Neural cell (in vitro differentiated cells): ENCODE measurements at regions not wholly inside any gene's neighbourhood (a gene's known extent, or its start where the extent isn't known, plus 50 kb on each side); places are given as distances from the start of the nearest gene placed in this dataset.

Experiments
- H2AFZ ChIP-seq: fragments of 200-600, 300-800 bp; sonication (generic), shearing (Covaris generic); 2 replicates; pipeline ENCODE4 v1.6.0; 2014; ENCODE audit warnings: low read depth, mild to moderate bottlenecking, antibody characterized with exemption, low read length, moderate library complexity
- H3F3A ChIP-seq: fragments of 200-600 bp; shearing (Covaris generic); 2 replicates; pipeline ENCODE4 v1.6.1; 2016; ENCODE audit warnings: mild to moderate bottlenecking, moderate library complexity, mixed read lengths, antibody characterized with exemption, low read length; ENCODE audit not compliant: insufficient read depth, poor library complexity, severe bottlenecking
- H3K27ac ChIP-seq: fragments of 200-600, 300-800 bp; sonication (generic), shearing (Covaris generic); 2 replicates; pipeline ENCODE4 v1.5.1; 2014; ENCODE audit warnings: mild to moderate bottlenecking, low read length, moderate library complexity
- H3K27me3 ChIP-seq: fragments of 300-800, 200-600 bp; sonication (generic), shearing (Covaris generic); 2 replicates; pipeline ENCODE4 v1.6.0; 2014; ENCODE audit warnings: mild to moderate bottlenecking, low read depth, low read length, moderate library complexity; ENCODE audit not compliant: insufficient read depth
- H3K36me3 ChIP-seq: fragments of 300-800, 200-600 bp; sonication (generic), shearing (Covaris generic); 2 replicates; pipeline ENCODE4 v1.5.1; 2014; ENCODE audit warnings: mild to moderate bottlenecking, antibody characterized with exemption, low read length, moderate library complexity; ENCODE audit not compliant: insufficient read depth
- H3K4me2 ChIP-seq: fragments of 300-800, 200-600 bp; sonication (generic), shearing (Covaris generic); 2 replicates; pipeline ENCODE4 v1.6.0; 2014; ENCODE audit warnings: mild to moderate bottlenecking, low read length
- H3K4me3 ChIP-seq: fragments of 300-800, 200-600 bp; sonication (generic), shearing (Covaris generic); 2 replicates; pipeline ENCODE4 v1.5.1; 2014; ENCODE audit warnings: mild to moderate bottlenecking, low read length, moderate library complexity
- H3K79me2 ChIP-seq: fragments of 200-600 bp; shearing (Covaris generic); replicated peaks from 2 replicates; pipeline ENCODE4 v1.6.0; 2014; ENCODE audit warnings: mild to moderate bottlenecking, low read length, moderate library complexity; ENCODE audit not compliant: insufficient read depth
- H3K9ac ChIP-seq: fragments of 300-800, 200-600 bp; sonication (generic), shearing (Covaris generic); 2 replicates; pipeline ENCODE4 v1.6.1; 2016; ENCODE audit warnings: mild to moderate bottlenecking, low read length, mixed read lengths
- H3K9me2 ChIP-seq: fragments of 200-600 bp; shearing (Covaris generic); 2 replicates; pipeline ENCODE4 v1.6.1; 2016; ENCODE audit warnings: mild to moderate bottlenecking, low read length, mixed read lengths; ENCODE audit not compliant: insufficient read depth
- H3K9me3 ChIP-seq: fragments of 200-600, 300-800 bp; sonication (generic), shearing (Covaris generic); 2 replicates; pipeline ENCODE4 v1.6.1; 2016; ENCODE audit warnings: mild to moderate bottlenecking, mixed run types, low read length, moderate library complexity, mixed read lengths
- H4K20me1 ChIP-seq: fragments of 200-600 bp; shearing (Covaris generic); 2 replicates; pipeline ENCODE4 v1.6.1; 2016; ENCODE audit warnings: mild to moderate bottlenecking, mixed run types; ENCODE audit not compliant: insufficient read depth
- EP300 ChIP-seq: fragments of 450-650 bp; conservative IDR thresholded peaks from 2 replicates; pipeline ENCODE4 v1.6.1; 2014; ENCODE audit warnings: antibody characterized with exemption, mild to moderate bottlenecking, moderate library complexity; ENCODE audit not compliant: poor library complexity, severe bottlenecking
- EZH2 ChIP-seq: fragments of 200-600, 300-800 bp; shearing (Covaris generic), sonication (generic); IDR thresholded peaks from 2 replicates; pipeline ENCODE4 v1.6.1; 2014; ENCODE audit warnings: antibody characterized with exemption, low read length, borderline replicate concordance, mild to moderate bottlenecking; ENCODE audit not compliant: insufficient read depth, poor library complexity, severe bottlenecking
- MXI1 ChIP-seq: fragments of 450-650 bp; conservative IDR thresholded peaks from 2 replicates; pipeline ENCODE4 v1.6.1; 2014; ENCODE audit warnings: antibody characterized with exemption, mild to moderate bottlenecking; ENCODE audit not compliant: poor library complexity, severe bottlenecking
- POLR2AphosphoS5 ChIP-seq: IDR thresholded peaks from 2 replicates; pipeline ENCODE4 v1.6.1; 2012
- RAD21 ChIP-seq: fragments of 450-650 bp; conservative IDR thresholded peaks from 2 replicates; pipeline ENCODE4 v1.6.1; 2014; ENCODE audit warnings: antibody characterized with exemption, mild to moderate bottlenecking, moderate library complexity
- SMC3 ChIP-seq: fragments of 450-650 bp; conservative IDR thresholded peaks from 2 replicates; pipeline ENCODE4 v1.6.1; 2014; ENCODE audit warnings: antibody characterized with exemption, mild to moderate bottlenecking, moderate library complexity; ENCODE audit not compliant: poor library complexity
- TAF1 ChIP-seq: IDR thresholded peaks from 2 replicates; pipeline ENCODE4 v1.6.1; 2012; ENCODE audit warnings: low read depth
- TF ChIP-seq, protein P1 (sequence below): fragments of 450-650 bp; IDR thresholded peaks from 2 replicates; pipeline ENCODE4 v1.5.1; 2014; ENCODE audit warnings: antibody characterized with exemption, mild to moderate bottlenecking, moderate library complexity; ENCODE audit not compliant: poor library complexity, severe bottlenecking
- TF ChIP-seq, protein P2 (sequence below): IDR thresholded peaks from 2 replicates; pipeline ENCODE4 v1.6.1; 2012; ENCODE audit warnings: borderline replicate concordance

DNA sequence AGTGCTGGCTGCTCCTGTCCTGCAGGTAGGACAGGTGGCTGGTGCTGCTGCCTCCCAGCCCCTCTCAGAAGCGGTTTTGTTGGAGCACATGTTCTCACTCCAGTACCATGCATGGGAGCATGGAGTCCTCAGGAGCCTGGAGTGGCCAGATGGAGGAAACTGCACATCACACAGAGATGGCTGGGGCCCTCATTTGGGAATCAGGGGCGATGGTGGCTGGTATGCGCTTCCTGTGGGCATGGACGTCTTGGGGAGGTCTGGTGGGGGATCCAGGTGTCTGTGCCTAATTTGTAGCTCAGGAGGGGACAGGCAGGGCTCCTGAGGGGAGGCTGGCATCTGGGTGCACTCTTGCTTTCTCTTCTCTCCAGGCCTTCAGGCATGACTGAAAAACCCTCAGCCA is 168.2 kb downstream of the KLF13 start:
- H3K9ac ChIP-seq: no peak overlapping the region
- no peak overlapping the region for H2AFZ ChIP-seq
- no peaks in the 10 kb centered on the region for H4K20me1 ChIP-seq
- H3K4me2 ChIP-seq: no peak overlapping the region
- H3K9me2 ChIP-seq: no peaks in the 10 kb centered on the region
- no peaks in the 10 kb centered on the region for H3K36me3 ChIP-seq
- H3K4me3 ChIP-seq: no peak overlapping the region
- no peaks in the 10 kb centered on the region for H3K79me2 ChIP-seq
- no peaks in the 10 kb centered on the region for H3F3A ChIP-seq
- no peaks in the 10 kb centered on the region for H3K9me3 ChIP-seq
- H3K27ac ChIP-seq: no peak overlapping the region
- no peaks in the 10 kb centered on the region for H3K27me3 ChIP-seq
- TF ChIP-seq MXI1 (no peak), EP300 (no peak), RAD21 (no peak), TAF1 (no peak), POLR2AphosphoS5 (no peak), EZH2 (no peak), SMC3 (no peak)
- TF ChIP-seq, protein P1, sequence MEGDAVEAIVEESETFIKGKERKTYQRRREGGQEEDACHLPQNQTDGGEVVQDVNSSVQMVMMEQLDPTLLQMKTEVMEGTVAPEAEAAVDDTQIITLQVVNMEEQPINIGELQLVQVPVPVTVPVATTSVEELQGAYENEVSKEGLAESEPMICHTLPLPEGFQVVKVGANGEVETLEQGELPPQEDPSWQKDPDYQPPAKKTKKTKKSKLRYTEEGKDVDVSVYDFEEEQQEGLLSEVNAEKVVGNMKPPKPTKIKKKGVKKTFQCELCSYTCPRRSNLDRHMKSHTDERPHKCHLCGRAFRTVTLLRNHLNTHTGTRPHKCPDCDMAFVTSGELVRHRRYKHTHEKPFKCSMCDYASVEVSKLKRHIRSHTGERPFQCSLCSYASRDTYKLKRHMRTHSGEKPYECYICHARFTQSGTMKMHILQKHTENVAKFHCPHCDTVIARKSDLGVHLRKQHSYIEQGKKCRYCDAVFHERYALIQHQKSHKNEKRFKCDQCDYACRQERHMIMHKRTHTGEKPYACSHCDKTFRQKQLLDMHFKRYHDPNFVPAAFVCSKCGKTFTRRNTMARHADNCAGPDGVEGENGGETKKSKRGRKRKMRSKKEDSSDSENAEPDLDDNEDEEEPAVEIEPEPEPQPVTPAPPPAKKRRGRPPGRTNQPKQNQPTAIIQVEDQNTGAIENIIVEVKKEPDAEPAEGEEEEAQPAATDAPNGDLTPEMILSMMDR: no peak
- TF ChIP-seq, protein P2, sequence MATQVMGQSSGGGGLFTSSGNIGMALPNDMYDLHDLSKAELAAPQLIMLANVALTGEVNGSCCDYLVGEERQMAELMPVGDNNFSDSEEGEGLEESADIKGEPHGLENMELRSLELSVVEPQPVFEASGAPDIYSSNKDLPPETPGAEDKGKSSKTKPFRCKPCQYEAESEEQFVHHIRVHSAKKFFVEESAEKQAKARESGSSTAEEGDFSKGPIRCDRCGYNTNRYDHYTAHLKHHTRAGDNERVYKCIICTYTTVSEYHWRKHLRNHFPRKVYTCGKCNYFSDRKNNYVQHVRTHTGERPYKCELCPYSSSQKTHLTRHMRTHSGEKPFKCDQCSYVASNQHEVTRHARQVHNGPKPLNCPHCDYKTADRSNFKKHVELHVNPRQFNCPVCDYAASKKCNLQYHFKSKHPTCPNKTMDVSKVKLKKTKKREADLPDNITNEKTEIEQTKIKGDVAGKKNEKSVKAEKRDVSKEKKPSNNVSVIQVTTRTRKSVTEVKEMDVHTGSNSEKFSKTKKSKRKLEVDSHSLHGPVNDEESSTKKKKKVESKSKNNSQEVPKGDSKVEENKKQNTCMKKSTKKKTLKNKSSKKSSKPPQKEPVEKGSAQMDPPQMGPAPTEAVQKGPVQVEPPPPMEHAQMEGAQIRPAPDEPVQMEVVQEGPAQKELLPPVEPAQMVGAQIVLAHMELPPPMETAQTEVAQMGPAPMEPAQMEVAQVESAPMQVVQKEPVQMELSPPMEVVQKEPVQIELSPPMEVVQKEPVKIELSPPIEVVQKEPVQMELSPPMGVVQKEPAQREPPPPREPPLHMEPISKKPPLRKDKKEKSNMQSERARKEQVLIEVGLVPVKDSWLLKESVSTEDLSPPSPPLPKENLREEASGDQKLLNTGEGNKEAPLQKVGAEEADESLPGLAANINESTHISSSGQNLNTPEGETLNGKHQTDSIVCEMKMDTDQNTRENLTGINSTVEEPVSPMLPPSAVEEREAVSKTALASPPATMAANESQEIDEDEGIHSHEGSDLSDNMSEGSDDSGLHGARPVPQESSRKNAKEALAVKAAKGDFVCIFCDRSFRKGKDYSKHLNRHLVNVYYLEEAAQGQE: no peak

DNA sequence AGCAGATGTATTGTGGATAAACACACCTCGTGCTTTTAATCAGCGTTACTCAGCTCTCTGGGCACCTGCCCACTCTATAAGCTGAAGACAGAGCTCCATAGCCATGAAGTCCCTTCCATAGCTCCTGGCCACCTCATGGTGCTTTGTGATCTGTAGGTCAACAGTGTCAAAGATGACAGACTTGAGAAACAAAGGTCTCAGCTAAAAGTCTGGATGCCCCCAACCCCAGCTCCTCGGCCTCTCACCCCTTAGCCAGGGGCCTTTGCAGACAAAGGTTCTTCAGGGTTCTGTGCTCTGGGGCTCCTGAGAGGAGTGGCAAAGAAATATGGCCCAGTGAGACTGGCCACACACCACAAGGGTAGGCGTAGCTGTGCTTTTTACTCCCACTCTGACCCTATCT is 168.6 kb downstream of the KLF13 start:
- no peaks in the 10 kb centered on the region for H4K20me1 ChIP-seq
- no peak overlapping the region for H3K27ac ChIP-seq
- no peaks in the 10 kb centered on the region for H3K79me2 ChIP-seq
- no peaks in the 10 kb centered on the region for H3K27me3 ChIP-seq
- TF ChIP-seq TAF1 (no peak), EP300 (no peak), RAD21 (no peak), SMC3 (no peak), EZH2 (no peak), MXI1 (no peak), POLR2AphosphoS5 (no peak)
- TF ChIP-seq, protein P1: no peak
- TF ChIP-seq, protein P2: no peak
- no peaks in the 10 kb centered on the region for H3K36me3 ChIP-seq
- H3K4me2 ChIP-seq: no peak overlapping the region
- no peaks in the 10 kb centered on the region for H3K9me3 ChIP-seq
- no peaks in the 10 kb centered on the region for H3K9me2 ChIP-seq
- no peak overlapping the region for H2AFZ ChIP-seq
- H3K9ac ChIP-seq: no peak overlapping the region
- H3F3A ChIP-seq: no peaks in the 10 kb centered on the region
- H3K4me3 ChIP-seq: no peak overlapping the region
